Endodermal cell (in vitro differentiated cells): ENCODE measurements at regions not wholly inside any gene's neighbourhood (a gene's known extent, or its start where the extent isn't known, plus 50 kb on each side); places are given as distances from the start of the nearest gene placed in this dataset.

ENCODE experiments used
- DNase-seq: peaks from one replicate; pipeline ENCODE4 v3.0.0-alpha.2; 2017
- H3K27ac ChIP-seq: 2 replicates; pipeline ENCODE4 v1.5.1; 2013; ENCODE audit warnings: mild to moderate bottlenecking, low read depth, low read length, moderate library complexity
- H3K27me3 ChIP-seq: 2 replicates; pipeline ENCODE4 v1.6.1; 2013; ENCODE audit warnings: mild to moderate bottlenecking, low read length, moderate library complexity; ENCODE audit not compliant: insufficient read depth, control insufficient read depth, poor library complexity, severe bottlenecking
- H3K36me3 ChIP-seq: 2 replicates; pipeline ENCODE4 v1.7.0; 2013; ENCODE audit warnings: mild to moderate bottlenecking, low read length, moderate library complexity; ENCODE audit not compliant: control insufficient read depth, insufficient read depth
- H3K4me1 ChIP-seq: one replicate; pipeline ENCODE4 v1.7.0; 2013; ENCODE audit warnings: low read length; ENCODE audit not compliant: control insufficient read depth, insufficient read depth
- H3K4me3 ChIP-seq: 2 replicates; pipeline ENCODE4 v1.5.1; 2013; ENCODE audit warnings: mild to moderate bottlenecking, low read length, moderate library complexity
- H3K9ac ChIP-seq: 2 replicates; pipeline ENCODE4 v1.6.1; 2013; ENCODE audit warnings: mild to moderate bottlenecking, low read length, moderate library complexity; ENCODE audit not compliant: poor library complexity, severe bottlenecking; ENCODE audit errors: extremely low read depth
- H3K9me3 ChIP-seq: 2 replicates; pipeline ENCODE4 v1.6.1; 2013; ENCODE audit warnings: mild to moderate bottlenecking, low read length, moderate library complexity; ENCODE audit not compliant: control insufficient read depth
- H3K27ac Mint-ChIP-seq: 2 replicates; pipeline ENCODE4 v1.8.0; 2020; ENCODE audit warnings: mixed read lengths
- H3K27me3 Mint-ChIP-seq: 2 replicates; pipeline ENCODE4 v1.8.0; 2021; ENCODE audit warnings: mild to moderate bottlenecking, mixed read lengths; ENCODE audit not compliant: insufficient read depth
- H3K36me3 Mint-ChIP-seq: 2 replicates; pipeline ENCODE4 v1.8.0; 2020; ENCODE audit warnings: low read depth, mixed read lengths
- H3K4me1 Mint-ChIP-seq: 2 replicates; pipeline ENCODE4 v1.8.0; 2020; ENCODE audit warnings: mixed read lengths
- H3K4me3 Mint-ChIP-seq: 2 replicates; pipeline ENCODE4 v1.8.0; 2020; ENCODE audit warnings: mild to moderate bottlenecking, moderate library complexity, mixed read lengths
- H3K9me3 Mint-ChIP-seq: 2 replicates; pipeline ENCODE4 v1.8.0; 2020; ENCODE audit warnings: mild to moderate bottlenecking, mixed read lengths
- CTCF ChIP-seq: fragments of 200-600 bp; sonication (generic); conservative IDR thresholded peaks from 2 replicates; pipeline ENCODE4 v1.5.0; 2021; ENCODE audit warnings: antibody characterized with exemption, mild to moderate bottlenecking
- WGBS, 2 experiments: methylation state at CpG; one replicate each; pipeline versions ENCODE4 v1.1.5 to v1.1.7; 2013; ENCODE audit warnings: missing lambda C conversion rate in 2 of 2, mixed read lengths in 1 of 2; ENCODE audit not compliant: insufficient coverage in 1 of 2, insufficient read length in 1 of 2; 5-methylcytosine and 5-hydroxymethylcytosine counted together

- H3K36me3 ChIP-seq, result no peaks in the 10 kb centered on the region
- H3K27me3 ChIP-seq, result no peaks in the 10 kb centered on the region
- no peaks in the 10 kb centered on the region for H3K9me3 ChIP-seq
- Mint-ChIP-seq H3K27me3 (peaks cover 2% of the 10 kb centered on the region), H3K36me3 (no peaks in the 10 kb centered on the region), H3K4me1 (peaks cover 7% of the 10 kb centered on the region), H3K9me3 (peaks cover 2% of the 10 kb centered on the region), H3K27ac (no peak overlapping the region), H3K4me3 (no peak overlapping the region)
- TF ChIP-seq CTCF, result peak; percentile 70
- peak; percentile 65 for DNase-seq
- no peak overlapping the region for H3K27ac ChIP-seq
- no peak overlapping the region for H3K9ac ChIP-seq
- 79% methylated on average over 1 of the region's 1 CpG; no CpG with 5 or more reads in 1 of the 2 experiments for WGBS, 2 experiments
- no peak overlapping the region for H3K4me3 ChIP-seq
- no peaks in the 10 kb centered on the region for H3K4me1 ChIP-seq
Observed at GRCh38 chr12:94898388-94898787, 105.1 kb downstream of the NDUFA12 start.

GRCh38 chr12:94892544-94893267 is 110.8 kb downstream of the NDUFA12 start:
- peaks cover 9% of the 10 kb centered on the region for H3K27me3 Mint-ChIP-seq
- no peak overlapping the region for H3K9ac ChIP-seq

DNA sequence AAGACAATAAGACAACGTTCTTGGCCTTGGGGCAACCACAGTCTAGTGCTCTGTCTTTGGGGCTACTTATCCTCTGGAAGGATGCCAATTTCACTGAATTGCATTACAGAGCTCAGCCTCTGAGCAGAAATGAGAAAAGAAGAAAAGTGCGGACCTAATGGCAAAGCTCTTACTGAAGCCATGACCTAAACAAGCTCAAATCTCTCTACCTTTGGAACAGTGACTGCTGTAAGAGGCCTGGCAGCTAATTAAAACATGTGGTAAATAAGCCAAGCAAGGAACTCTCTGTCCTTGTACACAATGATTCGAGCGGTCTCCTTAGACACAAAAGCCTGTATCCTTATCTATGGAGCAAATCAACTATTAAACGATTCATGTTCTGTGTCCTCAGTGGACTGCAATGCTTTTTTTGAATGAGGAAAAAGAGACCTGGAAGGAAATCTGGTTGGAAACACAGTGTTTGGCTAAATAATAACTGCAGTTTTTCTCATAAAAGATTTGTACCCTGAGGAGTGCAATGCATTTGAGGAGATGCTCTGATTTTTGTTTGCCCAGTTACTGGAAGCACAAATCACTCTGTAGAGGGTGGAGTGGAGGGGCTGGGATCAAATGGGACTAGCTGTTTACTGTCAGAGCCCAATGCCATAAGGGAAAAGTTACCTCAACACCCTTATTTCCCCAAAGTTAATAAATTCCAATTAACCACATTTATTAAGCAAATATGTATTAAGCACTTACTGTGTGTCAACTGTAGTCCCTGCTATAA is 113.9 kb downstream of the NDUFA12 start:
- no peak for TF ChIP-seq CTCF
- no peak for DNase-seq
- Histone ChIP-seq H3K27ac (no peak overlapping the region), H3K4me1 (no peaks in the 10 kb centered on the region), H3K36me3 (no peaks in the 10 kb centered on the region), H3K9ac (no peak overlapping the region), H3K27me3 (peaks cover 33% of the 10 kb centered on the region), H3K9me3 (no peaks in the 10 kb centered on the region), H3K4me3 (no peak overlapping the region)
- H3K27me3 Mint-ChIP-seq, result peaks cover 20% of the 10 kb centered on the region
- no peak overlapping the region for H3K27ac Mint-ChIP-seq
- no peak overlapping the region for H3K4me3 Mint-ChIP-seq
- H3K4me1 Mint-ChIP-seq, result no peaks in the 10 kb centered on the region
- no peaks in the 10 kb centered on the region for H3K9me3 Mint-ChIP-seq
- 83 to 92% methylated on average over 4 to 5 of the region's 5 CpGs for WGBS, 2 experiments
- no peaks in the 10 kb centered on the region for H3K36me3 Mint-ChIP-seq

More at GRCh38 chr12:94892544-94893267, 110.8 kb downstream of the NDUFA12 start:
- Histone ChIP-seq H3K27me3 (peaks cover 19% of the 10 kb centered on the region), H3K9me3 (no peaks in the 10 kb centered on the region), H3K4me1 (no peaks in the 10 kb centered on the region), H3K27ac (no peak overlapping the region), H3K4me3 (no peak overlapping the region), H3K36me3 (no peaks in the 10 kb centered on the region)
- Mint-ChIP-seq H3K36me3 (no peaks in the 10 kb centered on the region), H3K27ac (no peak overlapping the region), H3K4me3 (no peak overlapping the region), H3K4me1 (no peaks in the 10 kb centered on the region), H3K9me3 (no peaks in the 10 kb centered on the region)
- no peak for TF ChIP-seq CTCF
- DNase-seq, result no peak
- WGBS, 2 experiments, result 89 to 95% methylated on average over 2 to 5 of the region's 5 CpGs
